ENCODE measurements at regions not wholly inside any gene's neighbourhood (a gene's known extent, or its start where the extent isn't known, plus 50 kb on each side); places are given as distances from the start of the nearest gene placed in this dataset.

DNA sequence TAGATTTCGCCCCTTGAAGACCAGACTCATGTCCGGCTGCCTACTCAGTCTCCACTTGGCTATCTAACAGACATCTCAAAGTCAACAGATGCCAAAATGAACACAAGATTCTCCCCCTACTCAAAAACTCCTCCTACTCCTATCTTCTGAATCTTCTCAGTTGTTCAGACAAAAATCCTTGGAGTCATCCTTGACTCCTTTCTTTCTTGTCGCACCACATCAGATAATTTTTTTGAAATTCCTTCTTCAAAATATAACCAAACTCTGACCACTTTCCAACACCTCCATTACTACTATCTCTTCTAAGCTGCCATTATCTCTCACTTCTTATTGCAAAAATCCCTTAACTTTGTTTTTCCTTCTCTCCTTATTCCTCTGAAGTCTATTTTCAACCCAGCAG is 141.9 kb upstream of the SLC7A14 start (continued):
- TF ChIP-seq, protein P1, sequence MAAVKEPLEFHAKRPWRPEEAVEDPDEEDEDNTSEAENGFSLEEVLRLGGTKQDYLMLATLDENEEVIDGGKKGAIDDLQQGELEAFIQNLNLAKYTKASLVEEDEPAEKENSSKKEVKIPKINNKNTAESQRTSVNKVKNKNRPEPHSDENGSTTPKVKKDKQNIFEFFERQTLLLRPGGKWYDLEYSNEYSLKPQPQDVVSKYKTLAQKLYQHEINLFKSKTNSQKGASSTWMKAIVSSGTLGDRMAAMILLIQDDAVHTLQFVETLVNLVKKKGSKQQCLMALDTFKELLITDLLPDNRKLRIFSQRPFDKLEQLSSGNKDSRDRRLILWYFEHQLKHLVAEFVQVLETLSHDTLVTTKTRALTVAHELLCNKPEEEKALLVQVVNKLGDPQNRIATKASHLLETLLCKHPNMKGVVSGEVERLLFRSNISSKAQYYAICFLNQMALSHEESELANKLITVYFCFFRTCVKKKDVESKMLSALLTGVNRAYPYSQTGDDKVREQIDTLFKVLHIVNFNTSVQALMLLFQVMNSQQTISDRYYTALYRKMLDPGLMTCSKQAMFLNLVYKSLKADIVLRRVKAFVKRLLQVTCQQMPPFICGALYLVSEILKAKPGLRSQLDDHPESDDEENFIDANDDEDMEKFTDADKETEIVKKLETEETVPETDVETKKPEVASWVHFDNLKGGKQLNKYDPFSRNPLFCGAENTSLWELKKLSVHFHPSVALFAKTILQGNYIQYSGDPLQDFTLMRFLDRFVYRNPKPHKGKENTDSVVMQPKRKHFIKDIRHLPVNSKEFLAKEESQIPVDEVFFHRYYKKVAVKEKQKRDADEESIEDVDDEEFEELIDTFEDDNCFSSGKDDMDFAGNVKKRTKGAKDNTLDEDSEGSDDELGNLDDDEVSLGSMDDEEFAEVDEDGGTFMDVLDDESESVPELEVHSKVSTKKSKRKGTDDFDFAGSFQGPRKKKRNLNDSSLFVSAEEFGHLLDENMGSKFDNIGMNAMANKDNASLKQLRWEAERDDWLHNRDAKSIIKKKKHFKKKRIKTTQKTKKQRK (IDR thresholded peaks at IDR 0.05; ENCODE audit: borderline replicate concordance, low read depth, low read length) = no peak
- TF ChIP-seq TBL1XR1 (IDR thresholded peaks at IDR 0.05; ENCODE audit: low read length in 2 of 2) (peak in 1 of 2 experiments; percentile 44; a peak in 1 of 4 replicates), SAP30 (IDR thresholded peaks at IDR 0.05; ENCODE audit: borderline replicate concordance, insufficient read depth, low read depth, low read length, poor library complexity, severe bottlenecking) (no peak), FUS (optimal IDR thresholded peaks at IDR 0.05; ENCODE audit: low read depth, low read length) (no peak), HNRNPH1 (optimal IDR thresholded peaks at IDR 0.05; ENCODE audit: low read depth, low read length) (no peak), SAFB (IDR thresholded peaks at IDR 0.05; ENCODE audit: borderline replicate concordance, low read depth, low read length) (no peak), PML (IDR thresholded peaks at IDR 0.05; ENCODE audit: low read length) (no peak; the same call in 1 of the 2 replicates), ZBTB49 (CRISPR knock-in tag; IDR thresholded peaks at IDR 0.05; ENCODE audit: borderline replicate concordance) (no peak), PHF21A (IDR thresholded peaks at IDR 0.05; ENCODE audit: borderline replicate concordance, low read depth) (no peak), MYBL2 (IDR thresholded peaks at IDR 0.05; ENCODE audit: low read depth) (peak; percentile 29; the same call in 1 of the 2 replicates), MYBL2 (CRISPR knock-in tag; IDR thresholded peaks at IDR 0.05; ENCODE audit: borderline replicate concordance) (no peak), PHB2 (IDR thresholded peaks at IDR 0.05; ENCODE audit: low read depth) (no peak), FOSL1 (tag; conservative IDR thresholded peaks at IDR 0.05) (peak; percentile 11; the same call in 1 of the 2 replicates), ZNF696 (CRISPR knock-in tag; conservative IDR thresholded peaks at IDR 0.05) (no peak), ZNF277 (CRISPR knock-in tag; IDR thresholded peaks at IDR 0.05; ENCODE audit: borderline replicate concordance) (no peak), ZKSCAN8 (CRISPR knock-in tag; IDR thresholded peaks at IDR 0.05) (no peak)
- TF ChIP-seq, protein P2, sequence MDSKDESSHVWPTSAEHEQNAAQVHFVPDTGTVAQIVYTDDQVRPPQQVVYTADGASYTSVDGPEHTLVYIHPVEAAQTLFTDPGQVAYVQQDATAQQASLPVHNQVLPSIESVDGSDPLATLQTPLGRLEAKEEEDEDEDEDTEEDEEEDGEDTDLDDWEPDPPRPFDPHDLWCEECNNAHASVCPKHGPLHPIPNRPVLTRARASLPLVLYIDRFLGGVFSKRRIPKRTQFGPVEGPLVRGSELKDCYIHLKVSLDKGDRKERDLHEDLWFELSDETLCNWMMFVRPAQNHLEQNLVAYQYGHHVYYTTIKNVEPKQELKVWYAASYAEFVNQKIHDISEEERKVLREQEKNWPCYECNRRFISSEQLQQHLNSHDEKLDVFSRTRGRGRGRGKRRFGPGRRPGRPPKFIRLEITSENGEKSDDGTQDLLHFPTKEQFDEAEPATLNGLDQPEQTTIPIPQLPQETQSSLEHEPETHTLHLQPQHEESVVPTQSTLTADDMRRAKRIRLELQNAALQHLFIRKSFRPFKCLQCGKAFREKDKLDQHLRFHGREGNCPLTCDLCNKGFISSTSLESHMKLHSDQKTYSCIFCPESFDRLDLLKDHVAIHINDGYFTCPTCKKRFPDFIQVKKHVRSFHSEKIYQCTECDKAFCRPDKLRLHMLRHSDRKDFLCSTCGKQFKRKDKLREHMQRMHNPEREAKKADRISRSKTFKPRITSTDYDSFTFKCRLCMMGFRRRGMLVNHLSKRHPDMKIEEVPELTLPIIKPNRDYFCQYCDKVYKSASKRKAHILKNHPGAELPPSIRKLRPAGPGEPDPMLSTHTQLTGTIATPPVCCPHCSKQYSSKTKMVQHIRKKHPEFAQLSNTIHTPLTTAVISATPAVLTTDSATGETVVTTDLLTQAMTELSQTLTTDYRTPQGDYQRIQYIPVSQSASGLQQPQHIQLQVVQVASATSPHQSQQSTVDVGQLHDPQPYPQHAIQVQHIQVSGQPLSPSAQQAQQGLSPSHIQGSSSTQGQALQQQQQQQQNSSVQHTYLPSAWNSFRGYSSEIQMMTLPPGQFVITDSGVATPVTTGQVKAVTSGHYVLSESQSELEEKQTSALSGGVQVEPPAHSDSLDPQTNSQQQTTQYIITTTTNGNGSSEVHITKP (IDR thresholded peaks at IDR 0.05; ENCODE audit: partially characterized antibody) = no peak

Data from K562 (cell line).